C1 segment of cervical spinal cord (tissue), 14 donors: ENCODE measurements at regions not wholly inside any gene's neighbourhood (a gene's known extent, or its start where the extent isn't known, plus 50 kb on each side); places are given as distances from the start of the nearest gene placed in this dataset.
"Not testable (repeated sequence)": the region's sequence is repeated elsewhere in the genome, so short reads cannot be mapped to it uniquely, and the experiment has no call there.

Experiments
- DNase-seq, 14 donors: peaks; one replicate each; lab custom pipeline; 2025; lab: John Stamatoyannopoulos, UW

- DNase-seq = not testable (repeated sequence)
These were observed 52.4 kb upstream of the EHHADH start for GRCh38 chr3:185306286-185306685.

DNA sequence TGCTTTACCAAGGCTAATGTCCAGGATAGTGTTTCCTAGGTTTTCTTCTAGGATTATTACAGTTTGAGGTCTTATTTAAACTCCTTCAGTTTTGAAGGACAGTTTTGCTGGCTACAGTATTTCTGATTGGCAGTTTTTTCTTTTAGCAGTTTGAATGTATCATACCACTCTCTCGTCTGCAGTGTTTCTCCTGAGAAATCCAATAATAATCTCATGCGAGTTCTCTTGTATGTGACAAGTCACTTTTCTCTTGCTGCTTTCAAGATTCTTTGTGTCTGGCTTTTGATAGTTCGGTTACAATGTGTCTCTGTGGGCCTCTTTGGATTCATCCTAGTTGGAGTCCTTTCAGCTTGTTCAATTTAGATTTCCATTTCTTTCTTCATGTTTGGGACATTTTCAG lies 53.0 kb upstream of the EHHADH start:
- DNase-seq = no peak

DNA sequence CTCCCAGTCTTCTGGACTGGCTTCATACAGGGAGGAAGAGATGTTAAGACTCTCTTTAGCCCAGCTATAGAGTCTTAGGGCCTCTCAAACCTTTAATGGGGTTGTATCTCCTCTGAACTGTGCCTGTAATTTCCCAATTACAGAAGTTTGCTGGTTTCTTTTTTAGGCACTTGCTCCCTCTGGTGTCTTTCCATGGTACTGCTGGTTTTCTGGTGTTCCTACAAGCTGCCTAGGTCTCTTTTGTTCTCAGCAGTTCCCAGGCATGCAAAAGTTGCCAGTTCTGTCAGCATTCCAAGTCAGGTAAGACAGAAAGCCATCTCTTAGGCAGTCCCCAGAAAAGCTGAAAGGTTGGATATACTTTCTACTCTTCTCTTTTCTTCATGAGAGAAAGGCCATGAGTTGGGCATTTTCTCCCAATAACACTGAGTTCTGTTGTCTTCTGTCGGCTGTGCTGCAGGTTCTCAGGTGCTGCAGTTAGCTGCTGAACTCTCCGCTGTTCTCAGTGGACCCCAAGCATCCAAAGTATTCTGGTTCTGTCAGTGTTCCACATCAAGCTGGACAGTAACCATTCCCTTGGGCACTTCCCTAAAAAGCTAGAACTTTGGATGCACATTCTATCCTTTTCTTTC lies 54.4 kb upstream of the EHHADH start:
- peak in 3 of 14 donors; percentile 1 to 14 (median 6) for DNase-seq

DNA sequence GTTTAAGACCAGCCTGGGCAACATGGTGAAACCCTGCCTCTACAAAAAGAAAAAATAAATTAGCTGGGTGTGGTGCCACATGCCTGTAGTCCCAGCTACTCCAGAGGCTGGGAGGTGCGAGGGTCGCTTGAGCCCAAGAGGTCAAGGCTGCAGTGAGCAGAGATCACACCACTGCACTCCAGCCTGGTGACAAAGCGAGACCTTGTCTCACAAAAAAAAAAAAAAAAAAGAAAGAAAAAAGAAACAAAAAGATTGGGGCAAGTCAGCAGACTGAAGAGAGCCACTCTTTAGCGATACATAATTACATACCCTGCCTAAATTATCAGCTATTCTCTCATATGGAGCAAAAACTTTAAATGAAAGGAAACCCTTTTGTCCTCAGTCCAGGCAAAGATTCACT lies 53.6 kb upstream of the MAP3K13 start:
- no peak for DNase-seq

- DNase-seq = no peak
These were observed 53.1 kb upstream of the MAP3K13 start for GRCh38 chr3:185309795-185310194.

GRCh38 chr3:185311991-185312390 lies 50.9 kb upstream of the MAP3K13 start:
- no peak for DNase-seq
